ENCODE measurements at regions not wholly inside any gene's neighbourhood (a gene's known extent, or its start where the extent isn't known, plus 50 kb on each side); places are given as distances from the start of the nearest gene placed in this dataset.

- no peak for TF ChIP-seq EZH2 (IDR thresholded peaks at IDR 0.05)
- no peak for TF ChIP-seq FOXP2 (optimal IDR thresholded peaks at IDR 0.05; ENCODE audit: control extremely low read depth, extremely low read length, insufficient read depth)
- no peak for TF ChIP-seq POLR2AphosphoS5 (IDR thresholded peaks at IDR 0.05; ENCODE audit: borderline replicate concordance, low read depth, low read length)
- Histone ChIP-seq H3K36me3 (ENCODE audit: insufficient read depth, low read length) (no peaks in the 10 kb centered on the region), H3K9ac (ENCODE audit: insufficient read length) (no peak overlapping the region), H3K9me3 (ENCODE audit: low read depth, low read length) (no peaks in the 10 kb centered on the region), H3K27ac (no peak overlapping the region), H3K4me3 (no peak overlapping the region)
- DNase-seq (ENCODE audit: low read depth, low spot score) = no peak
Observed at GRCh38 chr2:38164881-38165280, 88.9 kb upstream of the CYP1B1 start.

GRCh38 chr2:38163579-38163978 lies 87.6 kb upstream of the CYP1B1 start:
- H3K4me3 ChIP-seq = no peak overlapping the region
- H3K27ac ChIP-seq = no peak overlapping the region
- H3K36me3 ChIP-seq (ENCODE audit: insufficient read depth, low read length) = no peaks in the 10 kb centered on the region
- TF ChIP-seq EZH2 (IDR thresholded peaks at IDR 0.05) (no peak), POLR2AphosphoS5 (IDR thresholded peaks at IDR 0.05; ENCODE audit: borderline replicate concordance, low read depth, low read length) (no peak), FOXP2 (optimal IDR thresholded peaks at IDR 0.05; ENCODE audit: control extremely low read depth, extremely low read length, insufficient read depth) (no peak)
- no peak overlapping the region for H3K9ac ChIP-seq (ENCODE audit: insufficient read length)
- no peak for DNase-seq (ENCODE audit: low read depth, low spot score)
- H3K9me3 ChIP-seq (ENCODE audit: low read depth, low read length) = no peaks in the 10 kb centered on the region

- Histone ChIP-seq H3K36me3 (ENCODE audit: insufficient read depth, low read length) (no peaks in the 10 kb centered on the region), H3K9me3 (ENCODE audit: low read depth, low read length) (no peaks in the 10 kb centered on the region), H3K4me3 (no peak overlapping the region), H3K27ac (no peak overlapping the region), H3K9ac (ENCODE audit: insufficient read length) (no peak overlapping the region)
- no peak for TF ChIP-seq FOXP2 (optimal IDR thresholded peaks at IDR 0.05; ENCODE audit: control extremely low read depth, extremely low read length, insufficient read depth)
- no peak for TF ChIP-seq POLR2AphosphoS5 (IDR thresholded peaks at IDR 0.05; ENCODE audit: borderline replicate concordance, low read depth, low read length)
- TF ChIP-seq EZH2 (IDR thresholded peaks at IDR 0.05) = no peak
- DNase-seq (ENCODE audit: low read depth, low spot score) = no peak
Observed at GRCh38 chr2:38163006-38163405, 87.1 kb upstream of the CYP1B1 start.

- Histone ChIP-seq H3K27ac (no peak overlapping the region), H3K9me3 (ENCODE audit: low read depth, low read length) (no peaks in the 10 kb centered on the region), H3K4me3 (no peak overlapping the region), H3K36me3 (ENCODE audit: insufficient read depth, low read length) (no peaks in the 10 kb centered on the region), H3K9ac (ENCODE audit: insufficient read length) (no peak overlapping the region)
- DNase-seq (ENCODE audit: low read depth, low spot score) = no peak
- TF ChIP-seq FOXP2 (optimal IDR thresholded peaks at IDR 0.05; ENCODE audit: control extremely low read depth, extremely low read length, insufficient read depth) (no peak), EZH2 (IDR thresholded peaks at IDR 0.05) (no peak)
Observed at GRCh38 chr2:38160516-38160915, 84.6 kb upstream of the CYP1B1 start.

- H3K36me3 ChIP-seq (ENCODE audit: insufficient read depth, low read length) = no peaks in the 10 kb centered on the region
- H3K9ac ChIP-seq (ENCODE audit: insufficient read length) = no peak overlapping the region
- H3K27ac ChIP-seq = no peak overlapping the region
- DNase-seq (ENCODE audit: low read depth, low spot score) = no peak
- no peak overlapping the region for H3K4me3 ChIP-seq
- no peak for TF ChIP-seq EZH2 (IDR thresholded peaks at IDR 0.05)
- no peak for TF ChIP-seq FOXP2 (optimal IDR thresholded peaks at IDR 0.05; ENCODE audit: control extremely low read depth, extremely low read length, insufficient read depth)
- TF ChIP-seq POLR2AphosphoS5 (IDR thresholded peaks at IDR 0.05; ENCODE audit: borderline replicate concordance, low read depth, low read length) = no peak
- H3K9me3 ChIP-seq (ENCODE audit: low read depth, low read length) = no peaks in the 10 kb centered on the region
Observed at GRCh38 chr2:38159597-38159996, 83.6 kb upstream of the CYP1B1 start.

GRCh38 chr2:38159191-38159590 lies 83.2 kb upstream of the CYP1B1 start:
- no peak overlapping the region for H3K4me3 ChIP-seq
- DNase-seq (ENCODE audit: low read depth, low spot score) = no peak
- H3K9ac ChIP-seq (ENCODE audit: insufficient read length) = no peak overlapping the region
- TF ChIP-seq POLR2AphosphoS5 (IDR thresholded peaks at IDR 0.05; ENCODE audit: borderline replicate concordance, low read depth, low read length) = no peak
- TF ChIP-seq EZH2 (IDR thresholded peaks at IDR 0.05) = no peak
- TF ChIP-seq FOXP2 (optimal IDR thresholded peaks at IDR 0.05; ENCODE audit: control extremely low read depth, extremely low read length, insufficient read depth) = no peak
- no peak overlapping the region for H3K27ac ChIP-seq
- no peaks in the 10 kb centered on the region for H3K9me3 ChIP-seq (ENCODE audit: low read depth, low read length)
- no peaks in the 10 kb centered on the region for H3K36me3 ChIP-seq (ENCODE audit: insufficient read depth, low read length)

GRCh38 chr2:38158378-38159118 lies 82.6 kb upstream of the CYP1B1 start:
- DNase-seq (ENCODE audit: low read depth, low spot score) = no peak
- no peak overlapping the region for H3K27ac ChIP-seq
- no peaks in the 10 kb centered on the region for H3K9me3 ChIP-seq (ENCODE audit: low read depth, low read length)
- TF ChIP-seq FOXP2 (optimal IDR thresholded peaks at IDR 0.05; ENCODE audit: control extremely low read depth, extremely low read length, insufficient read depth) (no peak), POLR2AphosphoS5 (IDR thresholded peaks at IDR 0.05; ENCODE audit: borderline replicate concordance, low read depth, low read length) (no peak), EZH2 (IDR thresholded peaks at IDR 0.05) (no peak)
- no peak overlapping the region for H3K4me3 ChIP-seq
- no peaks in the 10 kb centered on the region for H3K36me3 ChIP-seq (ENCODE audit: insufficient read depth, low read length)
- no peak overlapping the region for H3K9ac ChIP-seq (ENCODE audit: insufficient read length)

- H3K4me3 ChIP-seq = no peak overlapping the region
- no peaks in the 10 kb centered on the region for H3K9me3 ChIP-seq (ENCODE audit: low read depth, low read length)
- no peak for DNase-seq (ENCODE audit: low read depth, low spot score)
- no peak overlapping the region for H3K9ac ChIP-seq (ENCODE audit: insufficient read length)
- H3K27ac ChIP-seq = no peak overlapping the region
- TF ChIP-seq POLR2AphosphoS5 (IDR thresholded peaks at IDR 0.05; ENCODE audit: borderline replicate concordance, low read depth, low read length) (no peak), EZH2 (IDR thresholded peaks at IDR 0.05) (no peak)
- H3K36me3 ChIP-seq (ENCODE audit: insufficient read depth, low read length) = no peaks in the 10 kb centered on the region
Observed at GRCh38 chr2:38156436-38156835, 80.5 kb upstream of the CYP1B1 start.

- Histone ChIP-seq H3K36me3 (ENCODE audit: insufficient read depth, low read length) (no peaks in the 10 kb centered on the region), H3K9ac (ENCODE audit: insufficient read length) (no peak overlapping the region), H3K27ac (no peak overlapping the region), H3K9me3 (ENCODE audit: low read depth, low read length) (no peaks in the 10 kb centered on the region), H3K4me3 (no peak overlapping the region)
- no peak for DNase-seq (ENCODE audit: low read depth, low spot score)
- TF ChIP-seq POLR2AphosphoS5 (IDR thresholded peaks at IDR 0.05; ENCODE audit: borderline replicate concordance, low read depth, low read length) (no peak), FOXP2 (optimal IDR thresholded peaks at IDR 0.05; ENCODE audit: control extremely low read depth, extremely low read length, insufficient read depth) (no peak), EZH2 (IDR thresholded peaks at IDR 0.05) (no peak)
Observed at GRCh38 chr2:38155015-38155414, 79.1 kb upstream of the CYP1B1 start.

Measured in SK-N-MC (cell line).